ENCODE measurements at regions not wholly inside any gene's neighbourhood (a gene's known extent, or its start where the extent isn't known, plus 50 kb on each side); places are given as distances from the start of the nearest gene placed in this dataset.
A peak's percentile ranks its signal among the peaks of the same experiment; 100 is the strongest.
"Not testable (repeated sequence)": the region's sequence is repeated elsewhere in the genome, so short reads cannot be mapped to it uniquely, and the experiment has no call there.

DNA sequence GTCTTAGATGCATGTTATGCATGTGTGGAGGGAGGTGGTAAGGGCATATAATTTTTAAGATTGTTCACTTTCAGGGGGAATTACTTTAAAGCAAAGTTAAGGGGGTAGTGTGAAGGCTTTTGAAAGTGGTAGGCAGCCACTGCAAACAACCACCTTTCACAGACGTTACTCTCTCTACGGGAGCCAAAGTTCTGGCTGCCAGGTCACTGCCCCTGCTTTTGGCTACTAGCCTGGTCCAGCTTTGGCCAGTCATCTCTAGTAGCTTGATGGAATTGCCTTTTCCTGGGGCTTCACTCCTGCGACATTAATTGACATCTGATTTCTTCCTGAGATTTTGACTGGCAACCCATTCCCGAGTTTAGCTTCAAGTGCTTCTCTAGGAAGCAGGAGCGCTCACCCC, 397.5 kb downstream of the CDH11 start:
- DNase-seq, result no peak

DNA sequence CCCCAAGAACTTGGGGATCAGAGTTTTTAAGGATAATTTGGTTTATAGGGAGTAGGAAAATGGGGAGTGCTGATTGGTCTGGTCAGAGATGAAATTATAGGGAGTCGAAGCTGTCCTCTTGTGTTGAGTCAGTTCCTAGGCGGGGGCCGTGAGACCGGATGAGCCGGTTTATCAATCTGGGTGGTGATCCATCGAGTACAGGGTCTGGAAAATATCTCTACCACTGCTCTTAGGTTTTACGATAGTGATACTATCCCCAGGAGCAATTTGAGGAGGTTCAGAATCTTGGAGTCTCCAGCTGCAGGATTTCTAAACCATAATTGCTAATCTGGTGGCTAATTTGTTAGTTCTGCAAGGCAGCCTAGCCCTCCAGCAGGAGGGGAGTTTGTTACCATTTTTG, 403.4 kb downstream of the CDH11 start:
- DNase-seq, result no peak

DNA sequence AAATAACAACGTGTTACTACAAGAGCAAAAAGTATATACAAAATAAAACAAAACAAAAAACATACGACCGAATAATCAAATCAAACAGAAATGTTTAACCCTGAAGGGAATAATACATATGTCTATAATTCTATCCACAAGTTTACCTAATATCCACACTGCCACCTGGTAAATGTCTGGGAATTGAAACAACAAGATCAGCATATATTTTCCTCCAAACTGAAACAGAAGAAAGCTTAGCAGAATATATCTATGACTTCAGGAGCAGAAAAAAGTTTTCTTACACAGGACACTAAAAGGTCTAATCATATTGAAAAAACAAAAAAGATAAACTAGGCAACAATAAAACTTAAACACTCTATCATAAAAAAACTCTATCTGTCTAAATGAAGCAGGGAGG, 404.0 kb downstream of the CDH11 start:
- no peak for DNase-seq

DNA sequence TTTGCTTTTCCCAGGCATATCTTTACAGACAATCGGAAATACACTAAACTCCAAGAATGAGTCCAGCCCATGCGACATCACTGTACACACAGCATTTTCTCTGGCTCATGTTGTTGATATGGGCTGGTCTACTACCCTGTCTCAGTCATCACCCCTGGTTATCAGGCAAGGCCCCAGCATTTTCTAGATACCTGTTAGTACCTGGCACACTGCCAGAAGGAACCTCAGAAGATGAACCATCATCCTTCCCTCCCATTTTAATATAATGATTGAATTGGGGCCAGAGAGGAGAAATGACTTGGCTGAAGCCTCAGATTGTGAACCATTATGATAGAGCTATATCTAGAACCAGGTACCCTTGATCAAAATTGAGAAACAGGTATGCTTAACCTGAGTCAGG, 406.2 kb downstream of the CDH11 start:
- no peak for DNase-seq

DNA sequence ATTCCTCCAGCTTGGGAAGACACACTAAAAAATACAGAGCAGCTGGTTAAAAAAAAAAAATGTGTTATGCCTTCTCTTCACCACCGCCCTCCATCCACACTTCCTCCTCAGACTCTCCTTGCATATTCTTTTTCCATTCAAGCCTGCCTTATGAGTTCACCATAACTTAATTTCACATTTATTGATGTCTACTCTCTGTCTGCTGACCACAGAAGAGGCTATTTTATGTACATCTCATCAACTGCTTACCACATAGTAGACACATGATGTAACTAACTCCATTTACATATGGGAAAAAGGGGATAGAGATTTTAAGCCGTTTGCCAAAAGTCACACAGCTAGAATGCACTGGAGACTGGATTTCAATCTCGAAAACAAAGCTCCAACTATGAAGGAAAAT, 409.8 kb downstream of the CDH11 start:
- peak; percentile 10 for DNase-seq

DNA sequence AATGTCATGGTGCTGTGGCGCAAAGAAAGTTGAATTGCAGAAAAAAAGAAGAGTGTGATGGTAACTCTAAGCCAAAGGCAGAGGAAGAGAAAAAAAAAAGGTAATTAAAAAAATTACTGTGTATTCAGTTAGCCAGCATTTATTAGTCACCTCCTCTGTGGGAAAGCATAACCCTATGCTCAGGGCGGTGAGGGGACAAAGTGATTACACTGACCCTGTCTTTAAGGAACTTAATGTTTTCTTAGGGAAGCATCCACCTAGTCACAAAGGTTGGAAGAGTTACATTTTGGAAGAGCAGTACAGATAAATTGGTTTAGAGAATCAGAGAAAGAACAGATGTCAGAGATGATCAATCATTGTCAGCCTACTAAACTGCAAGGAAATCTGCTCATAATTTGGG, 410.3 kb downstream of the CDH11 start:
- DNase-seq, result no peak

DNA sequence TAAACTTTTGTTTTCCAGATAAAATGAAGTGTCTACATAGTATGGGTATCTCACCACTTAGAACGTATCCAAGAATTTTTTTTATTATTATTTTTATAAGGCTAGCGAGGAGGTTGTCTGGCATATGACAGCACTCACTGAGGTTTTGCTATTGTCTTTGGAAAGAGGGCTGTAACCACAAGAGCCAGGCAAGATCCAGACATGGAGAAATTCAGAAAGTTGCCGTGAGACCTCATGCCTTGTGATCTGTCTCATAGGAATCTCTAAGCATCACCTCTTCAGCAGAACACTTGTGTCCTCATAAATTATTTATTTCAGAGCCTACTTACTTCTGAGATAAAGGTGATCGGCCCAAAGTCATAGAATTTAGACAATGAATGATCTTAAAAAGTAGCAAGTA, 410.8 kb downstream of the CDH11 start:
- no peak for DNase-seq

DNA sequence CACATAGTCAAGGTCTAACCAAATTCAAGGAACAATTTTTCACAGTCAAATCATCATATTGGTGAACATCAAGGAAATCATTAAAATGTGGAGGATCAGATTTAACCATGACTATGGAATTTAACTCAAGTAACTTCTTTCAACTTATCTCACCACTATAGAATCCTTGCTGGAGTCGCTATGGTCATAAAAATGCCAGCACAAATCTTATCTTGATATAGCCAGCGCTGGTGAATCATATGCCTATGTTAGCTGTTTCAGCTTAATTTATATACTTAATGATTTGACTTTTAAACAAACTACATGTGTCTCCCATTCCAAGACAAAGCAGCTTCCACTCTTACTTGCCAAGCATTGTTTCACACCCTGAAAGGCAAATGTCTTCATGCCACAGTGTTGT, 416.4 kb downstream of the CDH11 start:
- DNase-seq, result no peak

DNA sequence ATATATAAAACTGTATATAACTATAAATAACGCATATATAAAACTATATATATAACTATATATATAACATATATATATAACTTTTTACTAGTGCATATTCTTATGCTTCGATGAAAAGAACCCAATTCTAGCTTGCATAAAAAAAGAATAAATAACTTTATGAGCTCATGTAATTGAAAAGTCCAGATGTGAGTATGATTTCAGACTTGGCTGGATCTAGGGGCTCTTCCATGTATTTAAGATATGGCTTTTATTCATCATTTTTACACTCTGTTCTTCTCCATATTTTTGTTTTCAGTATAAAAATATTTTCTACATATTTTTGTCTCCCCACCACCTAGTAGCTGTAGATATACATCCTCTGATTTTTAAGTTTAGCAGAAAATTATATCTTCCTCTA, 417.5 kb downstream of the CDH11 start:
- no peak for DNase-seq

DNA sequence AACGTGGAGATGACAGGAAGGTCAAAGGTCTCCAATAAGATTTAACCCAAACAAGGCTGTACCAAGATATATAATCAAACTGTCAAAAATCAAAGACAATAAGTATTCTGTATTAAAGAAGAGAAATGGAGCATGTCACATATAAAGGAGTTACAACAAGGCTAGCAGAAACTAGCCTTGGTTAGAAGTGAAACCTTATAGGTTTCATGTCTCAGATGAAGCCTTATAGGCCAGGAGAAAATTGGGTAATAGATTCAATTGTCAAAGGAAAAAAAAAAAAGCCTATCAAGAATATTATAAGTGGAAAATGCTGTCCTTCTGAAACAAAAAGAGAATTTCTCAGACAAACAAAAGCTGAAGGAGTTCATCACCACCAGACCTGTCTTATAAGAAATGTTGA, 419.4 kb downstream of the CDH11 start:
- no peak for DNase-seq

DNA sequence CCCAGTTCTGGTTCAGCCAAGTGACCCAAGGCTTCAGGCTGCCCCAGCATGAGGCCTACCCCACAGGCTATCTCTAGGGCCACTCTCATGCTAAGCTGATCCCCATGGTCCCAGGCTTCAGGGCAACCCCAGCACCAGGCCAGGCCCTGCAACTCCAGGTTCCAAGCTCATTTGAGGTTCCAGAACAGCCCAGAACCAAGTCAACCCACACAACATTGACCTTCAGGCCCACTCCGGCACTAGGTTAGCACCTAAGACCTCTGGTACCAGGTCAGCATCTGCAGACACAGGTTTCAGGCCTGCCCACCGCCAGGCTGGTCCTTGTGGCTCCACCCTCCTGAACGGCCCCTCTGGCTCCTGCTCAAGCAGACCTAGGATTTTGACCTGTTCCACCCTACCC, 421.2 kb downstream of the CDH11 start:
- no peak for DNase-seq

DNA sequence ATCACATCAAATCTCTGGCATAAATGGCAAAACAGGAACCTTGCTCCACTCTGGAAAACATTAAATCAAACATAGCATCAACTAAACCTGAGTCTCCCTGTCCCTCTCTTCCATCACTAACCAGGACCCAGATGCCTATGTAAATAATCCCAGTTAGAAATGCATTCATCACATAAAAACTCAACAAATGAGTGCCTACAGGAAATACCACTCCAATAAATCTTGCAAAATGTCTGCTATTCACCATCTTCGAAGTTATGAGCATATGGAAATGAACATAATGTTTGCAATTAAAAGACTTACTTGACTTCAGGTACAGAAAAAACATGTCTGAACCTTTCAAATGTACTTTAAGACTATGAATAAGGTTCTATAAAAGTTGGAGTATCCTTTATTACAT, 425.0 kb downstream of the CDH11 start:
- no peak for DNase-seq

DNA sequence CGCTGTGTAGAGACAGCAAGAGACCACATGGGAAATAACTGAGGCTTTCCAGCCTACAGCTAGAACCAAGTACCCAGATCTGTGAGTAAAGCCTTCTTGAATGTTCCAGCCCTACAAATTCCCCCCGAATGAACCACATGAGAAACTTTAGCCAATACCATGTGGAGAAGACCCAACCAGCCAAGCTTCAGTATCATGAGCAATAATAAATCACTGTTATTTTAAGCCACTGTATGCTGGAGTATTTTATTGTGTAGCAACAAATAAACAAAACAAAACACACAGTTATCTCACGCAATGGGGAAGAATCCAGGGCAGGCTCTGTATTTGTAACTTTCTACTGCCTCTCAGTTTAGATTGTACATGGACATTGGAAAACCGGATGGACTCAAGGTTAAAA, 426.2 kb downstream of the CDH11 start:
- DNase-seq, result no peak

DNA sequence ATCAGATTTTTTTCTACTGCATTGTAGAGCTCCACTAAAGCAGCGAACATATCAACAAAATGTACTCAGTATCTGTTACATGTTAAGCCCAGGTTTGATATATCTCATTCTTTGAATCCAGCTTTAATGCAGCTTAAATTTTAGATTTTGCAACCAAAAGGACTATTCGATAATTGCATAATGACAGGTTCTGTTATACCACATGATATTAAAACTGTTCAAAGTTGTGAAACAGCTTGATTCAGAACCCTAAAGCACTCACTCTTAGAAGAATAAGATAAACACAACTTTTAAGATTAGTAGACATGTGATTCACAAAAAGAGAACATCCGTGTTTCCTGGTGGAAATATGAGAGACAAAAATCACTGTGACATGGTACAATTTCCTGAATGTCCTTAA, 427.9 kb downstream of the CDH11 start:
- DNase-seq, result no peak

DNA sequence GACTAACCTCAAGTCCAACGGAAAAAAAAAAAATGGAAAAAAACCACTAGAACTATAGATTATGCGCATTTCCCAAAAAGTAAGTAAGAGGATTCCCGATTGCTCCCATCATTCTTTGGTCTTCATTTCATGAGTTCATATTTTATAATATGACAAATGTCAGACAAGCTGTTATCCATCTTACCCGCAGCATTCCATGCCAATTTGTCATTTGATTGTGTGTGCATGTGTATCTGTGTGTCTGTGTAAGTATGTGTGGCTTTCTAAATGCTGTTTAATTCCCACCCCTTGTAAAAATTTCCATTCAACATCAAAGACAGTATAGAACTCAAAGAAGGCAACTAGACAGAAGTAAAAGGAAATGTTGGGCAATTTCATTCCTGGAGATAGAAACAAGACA, 434.1 kb downstream of the CDH11 start:
- no peak for DNase-seq

DNA sequence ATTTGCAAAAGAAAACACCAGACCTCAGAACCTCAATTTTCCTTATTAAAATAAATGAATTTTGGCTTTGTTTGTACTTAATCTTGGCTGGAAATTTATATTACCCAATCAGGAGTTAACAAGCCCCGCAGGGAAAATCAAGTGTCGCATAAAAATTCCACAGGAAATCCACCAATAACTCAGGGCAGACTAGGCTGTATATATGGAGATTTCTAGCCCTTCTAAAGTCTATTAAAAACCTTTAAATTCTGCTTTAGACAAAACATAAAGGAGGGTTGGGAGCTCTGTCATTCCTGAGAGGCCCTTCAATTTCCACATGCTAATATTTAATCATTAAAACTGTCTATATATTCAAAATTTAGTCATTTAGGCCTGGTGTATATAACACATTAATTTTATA, 434.7 kb downstream of the CDH11 start:
- DNase-seq, result no peak

DNA sequence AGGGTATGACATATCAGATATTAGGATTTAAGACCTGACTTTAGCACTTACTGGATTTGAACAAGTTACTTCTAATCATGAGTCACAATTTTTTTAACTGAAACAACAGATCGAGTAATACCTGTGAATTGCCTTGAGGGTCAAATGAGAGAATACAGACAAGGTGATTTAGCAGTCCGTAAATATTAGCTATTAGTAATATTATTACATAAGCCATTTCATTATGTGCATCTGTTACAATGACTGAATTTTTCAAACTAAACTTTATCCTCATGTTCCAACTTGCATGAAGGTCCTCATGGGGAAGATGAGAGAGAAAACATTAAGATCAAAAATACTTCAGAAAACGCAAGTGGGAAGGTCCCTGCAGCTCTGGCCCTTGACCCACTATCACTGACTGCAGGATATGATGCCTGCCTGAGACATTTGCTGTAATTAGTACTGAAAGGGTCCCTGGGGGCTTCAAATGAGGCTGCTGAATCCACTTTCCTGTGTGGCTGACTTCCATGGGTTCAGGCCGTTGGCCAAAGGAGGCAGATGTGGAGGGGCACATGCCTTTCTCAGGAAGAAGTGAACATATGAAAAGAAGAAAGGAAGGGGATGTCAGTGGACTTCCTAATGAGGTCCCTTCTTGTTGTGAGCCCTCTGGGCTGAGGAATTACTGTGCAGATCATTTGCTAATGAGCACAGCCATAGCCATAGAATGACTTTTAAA, 441.7 kb downstream of the CDH11 start:
- no peak for DNase-seq

DNA sequence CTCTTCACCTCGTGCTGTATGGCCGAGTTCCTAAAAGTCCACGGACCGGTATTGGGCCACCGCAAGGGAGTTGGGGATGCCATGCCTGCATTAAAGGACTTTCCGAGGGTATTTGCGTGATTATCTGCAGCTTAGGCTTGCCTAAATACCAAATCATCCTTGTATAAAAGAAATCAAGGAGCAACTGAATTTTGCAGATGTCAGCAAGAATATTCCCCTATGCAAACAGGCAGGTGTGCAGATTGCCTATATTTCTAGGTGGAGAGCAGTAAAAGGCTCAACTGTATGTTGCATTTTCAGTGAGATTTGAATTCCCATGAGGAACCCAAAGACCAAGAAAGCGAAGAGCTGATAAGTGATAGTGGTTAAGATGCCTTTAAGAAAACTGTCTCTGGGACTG, 452.3 kb downstream of the CDH11 start:
- DNase-seq, result no peak

DNA sequence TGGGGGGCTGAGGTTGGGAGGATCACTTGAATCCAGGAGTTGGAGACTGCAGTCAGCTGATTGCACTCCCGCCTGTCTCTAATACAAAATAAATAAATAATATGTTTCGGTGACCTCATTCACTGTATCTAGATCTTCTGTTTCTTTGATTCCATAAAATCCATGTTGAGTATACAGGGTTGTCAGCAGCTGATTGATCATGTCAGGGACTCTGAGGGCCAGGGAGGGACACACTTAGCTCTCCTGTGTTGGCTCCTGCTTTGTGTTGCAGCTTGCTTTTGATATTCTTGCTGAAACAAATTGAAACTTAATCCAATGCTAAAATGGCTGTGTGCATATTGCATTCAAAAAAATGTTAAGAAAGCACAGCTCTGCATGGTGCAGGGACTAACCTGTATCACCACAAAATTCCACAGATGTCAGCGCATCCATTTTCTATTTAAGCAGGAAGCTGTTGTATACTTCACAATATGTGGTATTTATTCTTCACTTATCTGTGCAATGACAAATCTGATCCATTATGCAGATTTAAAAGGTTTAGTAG, 454.5 kb downstream of the CDH11 start:
- no peak for DNase-seq

DNA sequence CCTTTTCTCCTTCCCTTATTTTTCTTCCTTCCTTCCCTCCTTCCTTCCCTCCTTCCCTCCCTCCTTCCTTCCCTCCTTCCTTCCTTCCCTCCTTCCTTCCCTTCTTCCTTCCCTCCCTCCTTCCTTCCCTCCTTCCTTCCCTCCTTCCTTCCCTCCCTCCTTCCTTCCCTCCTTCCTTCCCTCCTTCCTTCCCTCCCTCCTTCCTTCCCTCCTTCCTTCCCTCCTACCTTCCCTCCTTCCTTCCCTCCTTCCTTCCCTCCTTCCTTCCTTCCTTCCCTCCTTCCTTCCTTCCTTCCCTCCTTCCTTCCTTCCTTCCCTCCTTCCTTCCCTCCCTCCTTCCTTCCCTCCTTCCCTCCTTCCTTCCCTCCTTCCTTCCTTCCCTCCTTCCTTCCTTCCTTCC, 459.6 kb downstream of the CDH11 start:
- DNase-seq, result not testable (repeated sequence)

DNA sequence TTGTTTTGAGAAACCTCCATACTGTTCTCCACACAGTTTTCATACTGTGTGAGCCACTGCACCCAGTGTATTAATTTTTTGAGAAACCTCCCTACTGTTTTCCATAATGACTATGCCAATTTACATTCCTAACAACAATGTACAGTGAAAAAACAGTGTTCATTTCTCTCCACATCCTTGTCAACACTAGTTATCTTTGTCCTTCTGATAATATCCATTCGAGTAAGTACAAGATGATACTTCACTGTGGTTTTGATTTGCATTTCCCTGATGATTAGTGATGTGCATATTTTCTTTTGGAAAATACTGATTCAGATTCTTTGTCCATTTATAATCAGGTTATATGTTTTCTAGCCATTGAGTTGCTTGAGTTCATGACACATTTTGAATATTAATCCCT, 462.0 kb downstream of the CDH11 start:
- DNase-seq, result no peak

DNA sequence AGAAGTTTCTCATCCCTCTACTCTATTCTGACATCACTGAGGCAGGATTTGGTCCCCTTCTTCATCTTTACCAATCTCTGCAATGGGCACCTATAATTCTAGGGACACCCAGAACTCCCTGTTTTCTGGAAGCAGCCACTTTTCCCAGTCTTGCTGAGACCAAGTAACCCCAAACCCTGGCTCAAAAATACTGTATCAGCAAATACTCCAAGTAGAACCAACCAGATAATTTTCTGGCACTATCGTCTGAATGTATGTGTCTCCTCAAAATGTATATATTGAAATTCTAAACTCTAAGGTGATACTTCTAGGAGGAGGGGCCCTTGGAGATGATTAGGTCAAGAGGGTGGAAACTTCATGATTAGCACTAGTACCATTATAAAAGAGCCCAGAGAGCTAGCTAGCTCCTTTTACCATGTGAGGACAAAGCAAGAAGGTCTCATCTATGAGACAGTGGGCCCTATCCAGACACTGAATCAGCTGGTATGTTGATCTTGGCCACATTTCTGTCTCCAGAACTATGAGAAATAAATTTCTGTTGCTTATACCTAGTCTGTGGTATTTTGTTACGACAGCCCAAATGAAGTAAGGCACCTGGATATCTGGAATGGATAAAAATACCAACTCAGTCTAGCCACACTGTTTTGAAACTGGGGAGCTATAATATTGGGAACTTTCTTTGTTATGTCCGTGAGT, 464.4 kb downstream of the CDH11 start:
- DNase-seq, result no peak

DNA sequence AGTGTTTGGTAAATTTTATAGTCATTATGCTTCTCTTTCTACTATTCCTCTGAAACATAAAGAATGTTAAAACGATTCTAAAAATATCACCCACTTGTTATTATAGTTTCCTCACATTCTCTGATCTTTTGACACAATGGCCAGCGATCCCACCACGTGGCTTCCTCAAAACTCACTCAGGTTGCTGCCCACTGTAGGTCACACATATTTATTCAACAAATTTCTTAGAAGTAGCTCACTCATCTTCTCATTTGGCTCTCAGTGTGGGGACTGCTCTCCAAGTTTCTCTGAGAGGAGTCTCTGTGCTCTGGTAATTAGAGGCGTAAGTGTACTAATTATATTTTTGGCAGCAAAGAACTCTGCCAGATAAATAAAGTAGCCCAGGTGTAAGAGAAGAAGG, 465.4 kb downstream of the CDH11 start:
- DNase-seq, result peak; percentile 5

DNA sequence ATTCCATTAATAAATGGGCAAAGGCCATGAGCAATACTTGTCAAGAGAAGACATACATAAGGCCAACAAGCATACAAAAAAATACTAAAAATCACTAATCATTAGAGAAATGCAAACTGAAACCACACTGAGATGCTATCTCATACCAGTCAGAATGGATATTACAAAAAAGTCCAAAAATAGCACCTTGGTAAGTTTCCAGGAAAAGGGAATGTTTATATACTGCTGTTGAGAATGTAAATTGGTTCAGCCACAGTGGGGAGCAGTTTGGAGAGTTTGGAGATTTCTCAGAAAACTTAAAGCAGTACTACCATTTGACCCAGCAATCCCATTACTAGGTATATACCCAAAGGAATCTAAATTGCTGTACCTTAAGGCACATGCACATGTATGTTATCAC, 467.7 kb downstream of the CDH11 start:
- no peak for DNase-seq

Data from tongue (tissue), 1 donor.